Rectal smooth muscle tissue (tissue), 1 donor: ENCODE measurements at regions not wholly inside any gene's neighbourhood (a gene's known extent, or its start where the extent isn't known, plus 50 kb on each side); places are given as distances from the start of the nearest gene placed in this dataset.
"Not testable (repeated sequence)": the region's sequence is repeated elsewhere in the genome, so short reads cannot be mapped to it uniquely, and the experiment has no call there.

Experiments
- H3K27ac ChIP-seq: one replicate; pipeline ENCODE4 v1.7.0; 2013; ENCODE audit warnings: low read depth, low read length, inconsistent platforms
- H3K27me3 ChIP-seq: one replicate; pipeline ENCODE4 v1.7.0; 2013; ENCODE audit warnings: low read length; ENCODE audit not compliant: control insufficient read depth, insufficient read depth
- H3K36me3 ChIP-seq: one replicate; pipeline ENCODE4 v1.7.0; 2013; ENCODE audit warnings: low read length; ENCODE audit not compliant: control insufficient read depth, insufficient read depth
- H3K4me1 ChIP-seq: one replicate; pipeline ENCODE4 v1.7.0; 2013; ENCODE audit warnings: low read length; ENCODE audit not compliant: control insufficient read depth, insufficient read depth
- H3K4me3 ChIP-seq: one replicate; pipeline ENCODE4 v1.7.0; 2013; ENCODE audit warnings: low read length
- H3K9ac ChIP-seq: one replicate; pipeline ENCODE4 v1.7.0; 2013; ENCODE audit warnings: low read length

GRCh38 chr1:172834609-172835008, 175.7 kb downstream of the FASLG start:
- Histone ChIP-seq H3K27me3 (no peaks in the 10 kb centered on the region), H3K9ac (no peak overlapping the region), H3K27ac (no peak overlapping the region), H3K4me1 (no peaks in the 10 kb centered on the region), H3K4me3 (no peak overlapping the region), H3K36me3 (no peaks in the 10 kb centered on the region)

GRCh38 chr1:172835834-172836233, 176.9 kb downstream of the FASLG start:
- no peak overlapping the region for H3K9ac ChIP-seq
- H3K27me3 ChIP-seq, result no peaks in the 10 kb centered on the region
- no peak overlapping the region for H3K4me3 ChIP-seq
- no peaks in the 10 kb centered on the region for H3K36me3 ChIP-seq
- H3K4me1 ChIP-seq, result no peaks in the 10 kb centered on the region
- no peak overlapping the region for H3K27ac ChIP-seq

GRCh38 chr1:172837816-172838679, 179.1 kb downstream of the FASLG start:
- H3K27me3 ChIP-seq, result no peaks in the 10 kb centered on the region
- H3K27ac ChIP-seq, result no peak overlapping the region
- H3K9ac ChIP-seq, result no peak overlapping the region
- no peak overlapping the region for H3K4me3 ChIP-seq
- H3K36me3 ChIP-seq, result no peaks in the 10 kb centered on the region
- no peaks in the 10 kb centered on the region for H3K4me1 ChIP-seq

GRCh38 chr1:172838680-172839313, 179.9 kb downstream of the FASLG start:
- no peak overlapping the region for H3K27ac ChIP-seq
- no peak overlapping the region for H3K4me3 ChIP-seq

GRCh38 chr1:172839639-172840038, 180.7 kb downstream of the FASLG start:
- H3K9ac ChIP-seq, H3K36me3 ChIP-seq, H3K4me3 ChIP-seq, H3K27ac ChIP-seq, H3K4me1 ChIP-seq, H3K27me3 ChIP-seq: not testable (repeated sequence)

More at GRCh38 chr1:172838680-172839313, 179.9 kb downstream of the FASLG start:
- H3K27me3 ChIP-seq, result no peaks in the 10 kb centered on the region
- H3K36me3 ChIP-seq, result no peaks in the 10 kb centered on the region
- no peaks in the 10 kb centered on the region for H3K4me1 ChIP-seq
- no peak overlapping the region for H3K9ac ChIP-seq

- H3K27ac ChIP-seq, result no peak overlapping the region
These were observed 184.5 kb downstream of the FASLG start for GRCh38 chr1:172843444-172843843.

GRCh38 chr1:172845371-172845770, 186.5 kb downstream of the FASLG start:
- no peaks in the 10 kb centered on the region for H3K36me3 ChIP-seq
- no peak overlapping the region for H3K9ac ChIP-seq
- no peaks in the 10 kb centered on the region for H3K27me3 ChIP-seq
- H3K4me3 ChIP-seq, result no peak overlapping the region
- no peak overlapping the region for H3K27ac ChIP-seq
- no peaks in the 10 kb centered on the region for H3K4me1 ChIP-seq

More at GRCh38 chr1:172843444-172843843, 184.5 kb downstream of the FASLG start:
- Histone ChIP-seq H3K27me3 (no peaks in the 10 kb centered on the region), H3K36me3 (no peaks in the 10 kb centered on the region), H3K4me1 (no peaks in the 10 kb centered on the region), H3K4me3 (no peak overlapping the region), H3K9ac (no peak overlapping the region)

- Histone ChIP-seq H3K4me3 (no peak overlapping the region), H3K9ac (no peak overlapping the region), H3K27me3 (no peaks in the 10 kb centered on the region), H3K4me1 (no peaks in the 10 kb centered on the region), H3K36me3 (no peaks in the 10 kb centered on the region), H3K27ac (no peak overlapping the region)
These were observed 187.0 kb downstream of the FASLG start for GRCh38 chr1:172845865-172846264.

GRCh38 chr1:172847814-172848213, 188.9 kb downstream of the FASLG start:
- not testable (repeated sequence) for H3K27me3 ChIP-seq, H3K4me3 ChIP-seq, H3K27ac ChIP-seq, H3K4me1 ChIP-seq, H3K36me3 ChIP-seq, H3K9ac ChIP-seq

GRCh38 chr1:172849653-172850052, 190.8 kb downstream of the FASLG start:
- Histone ChIP-seq H3K27ac (no peak overlapping the region), H3K36me3 (no peaks in the 10 kb centered on the region), H3K4me1 (no peaks in the 10 kb centered on the region), H3K4me3 (no peak overlapping the region), H3K9ac (no peak overlapping the region), H3K27me3 (no peaks in the 10 kb centered on the region)

- no peak overlapping the region for H3K4me3 ChIP-seq
- no peaks in the 10 kb centered on the region for H3K27me3 ChIP-seq
- H3K36me3 ChIP-seq, result no peaks in the 10 kb centered on the region
- no peaks in the 10 kb centered on the region for H3K4me1 ChIP-seq
- H3K27ac ChIP-seq, result no peak overlapping the region
- H3K9ac ChIP-seq, result no peak overlapping the region
These were observed 192.2 kb downstream of the FASLG start for GRCh38 chr1:172851077-172851476.

- H3K9ac ChIP-seq, result no peak overlapping the region
- no peaks in the 10 kb centered on the region for H3K36me3 ChIP-seq
- H3K4me1 ChIP-seq, result no peaks in the 10 kb centered on the region
- no peak overlapping the region for H3K27ac ChIP-seq
- no peaks in the 10 kb centered on the region for H3K27me3 ChIP-seq
- no peak overlapping the region for H3K4me3 ChIP-seq
These were observed 193.0 kb downstream of the FASLG start for GRCh38 chr1:172851856-172852255.

- not testable (repeated sequence) for H3K4me1 ChIP-seq, H3K4me3 ChIP-seq, H3K27me3 ChIP-seq, H3K27ac ChIP-seq, H3K36me3 ChIP-seq, H3K9ac ChIP-seq
These were observed 194.8 kb downstream of the TNFSF18 start for GRCh38 chr1:172855983-172856382.
